Activated T-cell treated with anti-CD3 and anti-CD28 coated beads, Interleukin-2, amount 50 U/mL, for 48 hours (primary cell): ENCODE measurements at regions not wholly inside any gene's neighbourhood (a gene's known extent, or its start where the extent isn't known, plus 50 kb on each side); places are given as distances from the start of the nearest gene placed in this dataset.
"Not testable (repeated sequence)": the region's sequence is repeated elsewhere in the genome, so short reads cannot be mapped to it uniquely, and the experiment has no call there.

ENCODE experiments used
- DNase-seq, 2 experiments: peaks; one replicate each; pipeline ENCODE4 v3.0.0-alpha.2; 2020

DNA sequence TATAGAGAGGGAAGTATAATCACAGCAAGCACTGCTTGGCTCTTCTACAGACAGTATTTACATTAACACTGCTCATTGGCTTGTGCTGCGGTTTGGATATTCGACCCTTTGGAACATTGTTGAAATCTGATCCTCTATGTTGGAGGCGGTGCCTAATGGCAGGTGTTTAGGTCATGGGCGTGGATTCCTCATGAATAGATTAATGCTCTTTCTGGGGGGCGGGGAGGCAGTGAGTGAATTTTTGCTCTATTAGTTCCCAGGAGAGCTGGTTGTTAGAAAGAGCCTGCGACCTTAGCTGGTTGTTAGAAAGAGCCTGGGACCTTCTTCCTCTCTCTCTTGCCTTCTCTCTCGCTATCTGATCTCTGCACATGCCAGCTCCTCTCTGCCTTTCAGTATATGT lies 77.3 kb upstream of the SVIL start:
- DNase-seq: no peak

DNA sequence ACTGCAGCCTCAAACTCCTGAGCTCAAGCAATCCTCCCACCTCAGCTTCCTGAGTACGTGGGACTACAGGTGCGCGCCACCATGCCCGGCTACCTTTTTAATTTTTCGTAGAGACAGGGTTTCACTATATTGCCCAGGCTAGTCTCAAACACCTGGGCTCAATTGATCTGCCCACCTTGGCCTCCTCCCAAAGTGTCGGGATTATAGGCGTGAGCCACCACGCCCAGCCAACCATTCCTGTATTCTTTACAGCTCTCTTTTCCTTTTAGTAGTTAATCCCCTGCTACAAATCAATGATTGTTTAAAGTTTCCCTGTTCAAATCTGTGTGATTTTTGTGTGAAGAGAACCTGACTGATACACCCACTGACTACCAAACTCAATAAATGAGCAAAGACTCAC lies 75.4 kb upstream of the SVIL start:
- DNase-seq: no peak

DNA sequence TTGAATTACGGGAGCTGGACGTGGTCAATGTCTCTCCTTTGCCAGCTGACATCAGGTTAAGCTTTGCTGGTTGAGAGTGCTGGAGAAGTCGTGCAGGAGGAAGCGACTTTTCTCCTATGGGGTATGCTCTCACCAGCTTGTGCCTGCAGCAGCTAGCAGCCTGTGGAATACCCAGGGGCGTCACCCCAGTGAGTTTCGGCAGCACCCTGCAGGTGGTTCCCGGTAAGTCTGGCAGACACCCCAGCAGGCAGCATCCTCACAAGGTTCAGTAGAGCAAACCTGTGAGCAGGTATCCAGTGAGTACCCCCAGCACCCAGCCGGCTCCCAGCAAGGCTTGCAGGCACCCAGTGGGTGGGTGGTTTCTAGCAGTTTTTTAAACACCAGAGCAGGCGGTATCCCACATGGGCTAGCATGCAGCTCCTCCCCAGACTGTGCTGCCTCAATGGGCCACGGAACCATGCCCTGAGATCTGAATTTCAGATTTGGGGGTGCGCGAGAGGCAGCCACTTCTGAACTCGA lies 74.8 kb upstream of the SVIL start:
- no peak for DNase-seq

DNA sequence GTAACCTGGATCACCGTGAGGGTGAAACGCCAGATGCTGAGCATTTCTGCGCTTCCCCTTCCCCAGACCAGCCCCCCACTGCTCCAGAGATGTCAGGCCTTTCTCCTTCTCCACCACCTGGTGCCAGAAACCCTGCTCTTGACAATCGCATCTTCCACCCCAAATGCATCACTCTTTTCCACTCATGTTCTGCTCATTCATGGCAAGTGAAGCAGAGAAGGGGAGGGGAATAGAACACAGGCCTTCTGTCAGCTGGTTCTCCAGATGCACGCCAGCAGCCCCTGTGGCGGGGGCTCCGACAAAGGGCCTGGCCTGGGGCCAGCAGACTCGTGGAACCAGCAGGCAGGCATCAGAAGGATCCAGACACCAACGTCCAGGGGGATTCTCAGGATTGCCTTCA lies 68.5 kb upstream of the SVIL start:
- DNase-seq: no peak

DNA sequence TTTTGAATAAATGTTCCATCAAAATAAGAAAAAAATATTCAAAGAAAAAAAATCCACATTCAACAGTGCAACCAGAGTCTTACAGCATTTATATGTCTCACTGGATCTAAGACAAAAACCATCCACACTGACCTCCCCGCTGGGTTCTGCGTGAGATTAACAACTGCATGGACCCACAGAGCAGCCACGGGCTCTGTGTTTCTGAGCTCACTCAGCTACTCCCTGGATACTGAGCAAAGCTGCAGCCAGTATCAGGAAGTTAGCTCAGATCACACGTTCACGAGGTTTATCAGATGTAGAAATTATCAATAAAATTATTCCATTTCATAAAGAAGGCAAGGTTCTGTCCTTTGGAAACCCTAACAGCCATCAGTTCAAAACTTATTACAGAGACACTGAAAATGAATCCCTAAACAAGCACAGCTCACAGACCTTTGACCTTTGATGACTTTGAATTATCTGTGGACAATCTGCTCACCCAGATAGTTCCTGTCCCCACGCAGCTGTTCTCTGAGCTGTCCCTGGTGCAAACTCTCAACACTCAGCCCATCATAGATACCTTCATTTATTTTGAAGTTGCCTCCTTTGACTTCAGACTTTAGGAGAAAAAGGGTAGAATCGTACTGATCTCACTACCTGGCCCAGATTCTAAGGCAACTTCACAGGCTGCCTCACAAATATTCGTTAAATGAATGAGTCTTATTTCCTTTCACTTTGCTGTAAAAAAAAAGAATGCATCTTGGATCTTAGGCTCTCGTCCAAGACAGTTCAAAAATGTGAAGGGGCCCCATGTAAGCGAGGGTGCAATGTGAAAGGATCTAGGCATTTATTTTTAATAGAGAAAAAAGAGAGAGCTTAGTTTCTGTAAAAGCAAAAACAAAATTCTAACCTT lies 67.7 kb upstream of the SVIL start:
- no peak for DNase-seq

DNA sequence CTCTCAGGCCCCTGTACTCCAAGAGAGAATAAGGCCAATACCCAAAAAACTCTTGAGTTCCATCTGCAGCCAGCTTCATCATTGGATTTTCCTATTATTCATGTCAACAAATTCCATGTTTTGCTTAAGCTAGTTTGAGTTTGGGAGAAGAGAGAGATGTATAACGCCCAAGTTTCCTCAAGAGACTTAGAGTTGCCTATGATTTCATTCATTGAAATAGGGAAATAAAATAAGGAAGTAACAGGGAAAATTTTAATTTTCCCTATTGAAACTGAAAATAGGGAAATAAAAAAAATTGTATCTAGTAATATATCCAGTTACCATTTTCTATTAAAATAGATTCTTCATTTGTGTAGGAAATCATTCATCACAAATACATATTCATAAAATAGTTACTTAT lies 66.5 kb upstream of the SVIL start:
- no peak for DNase-seq

DNA sequence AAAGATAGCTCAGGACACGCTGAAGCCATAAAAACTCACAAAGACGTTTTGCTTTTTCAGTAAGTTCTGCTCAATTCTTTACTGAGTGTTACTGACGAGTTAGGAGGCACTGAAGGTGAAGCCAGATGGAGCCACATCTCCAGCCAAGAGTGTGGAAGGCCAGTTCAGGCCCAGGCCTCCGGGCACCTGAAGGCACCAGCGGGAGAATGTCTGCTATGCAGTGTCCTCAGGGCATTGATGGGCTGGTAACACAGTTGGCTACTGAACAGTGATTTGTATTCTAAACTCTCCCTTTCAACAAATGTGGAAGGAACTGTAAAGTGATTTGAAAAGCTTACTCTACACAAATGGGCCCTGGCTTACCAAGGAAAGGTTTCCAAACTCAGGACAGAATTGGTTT lies 64.8 kb upstream of the SVIL start:
- DNase-seq: no peak

DNA sequence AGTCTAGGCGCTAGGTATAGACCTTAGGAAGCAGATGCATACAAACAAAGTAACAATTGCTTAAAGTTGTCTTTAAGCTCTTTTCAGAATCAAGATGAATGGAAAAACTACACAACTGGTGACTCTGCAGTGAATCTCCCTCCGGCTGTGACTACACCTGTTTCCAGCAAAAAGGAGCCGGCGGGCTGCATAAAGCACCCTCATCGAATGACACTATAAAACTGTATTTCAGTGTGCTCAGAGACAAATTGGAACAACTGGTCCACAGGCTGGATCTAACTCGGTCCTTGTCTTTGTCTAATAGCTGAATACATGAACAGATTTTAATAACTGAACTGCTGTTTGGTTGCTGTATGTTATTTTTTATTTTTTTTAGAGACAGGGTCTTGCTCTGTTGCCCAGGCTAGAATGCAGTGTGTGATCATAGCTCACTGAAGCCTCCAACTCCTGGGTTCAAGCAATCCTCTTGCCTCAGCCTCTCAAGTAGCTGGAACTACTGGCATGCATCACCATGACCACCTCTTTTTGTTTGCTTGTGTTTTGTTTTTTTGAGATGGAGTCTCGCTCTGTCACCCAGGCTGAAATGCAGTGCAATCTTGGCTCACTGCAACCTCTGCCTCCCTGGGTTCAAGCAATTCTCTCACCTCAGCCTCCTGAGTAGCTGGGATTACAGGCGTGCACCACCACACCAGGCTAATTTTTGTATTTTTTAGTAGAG lies 64.2 kb upstream of the SVIL start:
- no peak for DNase-seq

DNA sequence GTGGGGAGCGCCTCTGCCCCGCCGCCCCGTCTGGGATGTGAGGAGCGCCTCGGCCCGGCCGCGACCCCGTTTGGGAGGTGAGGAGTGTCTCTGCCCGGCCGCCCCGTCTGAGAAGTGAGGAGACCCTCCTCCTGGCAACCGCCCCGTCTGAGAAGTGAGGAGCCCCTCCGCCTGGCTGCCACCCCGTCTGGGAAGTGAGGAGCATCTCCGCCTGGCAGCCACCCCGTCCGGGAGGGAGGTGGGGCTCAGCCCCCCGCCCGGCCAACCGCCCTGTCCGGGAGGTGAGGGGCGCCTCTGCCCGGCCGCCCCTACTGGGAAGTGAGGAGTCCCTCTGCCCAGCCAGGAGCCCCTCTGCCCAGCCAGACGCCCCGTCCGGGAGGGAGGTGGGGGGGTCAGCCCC lies 61.8 kb upstream of the SVIL start:
- DNase-seq: not testable (repeated sequence)

DNA sequence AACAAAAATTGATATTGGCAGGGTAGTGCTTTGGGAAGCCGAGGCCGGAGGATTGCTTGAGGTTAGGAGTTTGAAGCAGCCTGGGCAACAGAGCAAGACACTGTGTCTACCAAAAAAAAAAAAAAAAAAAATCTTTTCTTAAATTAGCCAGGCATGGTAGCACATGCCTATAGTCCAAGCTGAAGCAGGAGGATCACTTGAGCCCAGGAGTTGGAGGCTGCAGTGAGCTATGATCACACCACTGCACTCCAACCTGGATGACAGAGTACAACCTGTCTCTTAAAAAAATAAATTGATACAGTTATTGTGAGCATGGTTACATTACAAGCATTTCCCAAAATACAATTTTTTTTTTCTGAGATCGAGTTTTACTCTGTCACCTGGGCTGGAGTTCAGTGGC lies 59.4 kb upstream of the SVIL start:
- DNase-seq: no peak

DNA sequence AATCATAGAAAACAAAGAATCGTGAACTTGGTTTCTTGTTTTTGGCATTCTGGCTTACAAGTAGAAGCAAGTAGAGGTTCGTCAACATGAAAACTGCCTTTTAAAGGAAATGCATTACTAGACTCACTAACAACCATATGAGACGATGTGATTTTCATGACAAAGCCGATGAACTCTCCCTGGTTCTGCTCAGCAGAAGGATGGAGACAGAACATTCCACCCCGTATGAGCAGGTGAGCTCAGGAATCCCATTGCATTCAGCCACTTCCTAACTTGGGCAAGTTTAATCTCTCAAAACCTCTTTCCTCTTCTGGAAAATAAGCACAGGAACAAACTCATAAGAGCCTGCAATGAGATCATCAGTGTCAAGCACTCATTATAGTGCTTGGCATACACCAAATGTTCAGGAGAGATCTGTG lies 57.4 kb upstream of the SVIL start:
- no peak for DNase-seq

DNA sequence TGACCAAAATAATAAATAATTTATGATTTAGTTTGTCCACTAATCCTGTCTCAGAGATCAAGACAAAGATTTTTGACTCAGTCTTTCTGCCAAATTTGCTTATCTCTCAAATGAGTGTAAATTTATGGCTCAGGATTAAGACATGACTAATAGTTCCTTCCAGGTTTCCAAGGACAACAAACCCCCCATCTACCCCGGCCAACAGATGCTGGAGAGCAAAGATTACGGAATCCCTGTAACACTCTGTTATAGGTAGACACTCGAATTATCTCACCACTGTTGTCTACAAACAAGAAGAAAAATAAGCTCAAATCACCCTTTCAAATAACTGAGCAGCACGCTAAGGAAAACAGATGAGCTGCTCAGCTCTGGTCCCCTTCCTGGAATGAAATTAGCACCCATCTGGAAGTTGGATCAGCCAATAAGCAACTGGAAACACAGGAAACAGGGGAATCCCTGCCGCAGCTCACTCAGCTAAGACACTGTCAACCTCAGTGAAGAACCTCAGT lies 56.8 kb upstream of the SVIL start:
- no peak for DNase-seq

DNA sequence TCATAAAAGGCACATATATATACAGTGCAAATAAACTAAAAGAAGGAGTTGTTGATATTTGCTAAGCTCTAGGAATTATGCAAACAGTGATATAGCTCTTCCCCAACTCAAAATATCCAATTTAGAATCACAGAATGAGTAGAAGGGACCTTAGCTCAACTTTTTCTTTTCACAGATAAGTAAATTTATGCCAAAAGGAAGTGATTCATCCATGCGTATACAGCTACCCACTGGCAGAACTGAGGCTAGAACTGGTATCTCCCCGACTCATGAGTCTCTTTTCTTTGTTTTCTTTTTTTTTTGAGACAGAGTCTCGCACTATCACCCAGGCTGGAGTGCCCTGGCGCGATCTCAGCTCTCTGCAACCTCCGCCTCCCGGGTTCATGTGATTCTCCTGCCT lies 54.2 kb upstream of the SVIL start:
- peak in 1 of 2 experiments; percentile 24 for DNase-seq

DNA sequence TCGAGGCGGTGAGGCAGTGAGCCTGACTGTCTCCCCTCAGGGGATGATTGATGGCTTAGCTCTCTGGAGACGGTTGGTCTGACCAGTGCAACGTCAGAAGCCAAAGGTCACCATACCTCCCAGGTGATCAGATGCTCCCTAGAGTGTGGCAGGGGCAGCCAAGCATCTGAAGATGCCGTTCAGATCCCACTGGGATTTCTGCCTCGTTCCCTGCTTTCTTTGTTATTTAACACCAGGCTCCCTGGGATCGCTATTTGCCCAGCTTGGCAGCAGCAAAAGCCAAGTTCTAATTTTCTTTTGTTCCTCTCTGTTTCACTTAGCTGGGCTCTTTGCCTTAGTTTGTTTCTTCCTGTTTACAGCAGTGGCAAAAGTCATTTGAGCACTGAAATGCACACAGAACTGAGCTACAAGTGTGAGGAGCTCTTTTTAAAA lies 53.5 kb upstream of the SVIL start:
- no peak for DNase-seq

DNA sequence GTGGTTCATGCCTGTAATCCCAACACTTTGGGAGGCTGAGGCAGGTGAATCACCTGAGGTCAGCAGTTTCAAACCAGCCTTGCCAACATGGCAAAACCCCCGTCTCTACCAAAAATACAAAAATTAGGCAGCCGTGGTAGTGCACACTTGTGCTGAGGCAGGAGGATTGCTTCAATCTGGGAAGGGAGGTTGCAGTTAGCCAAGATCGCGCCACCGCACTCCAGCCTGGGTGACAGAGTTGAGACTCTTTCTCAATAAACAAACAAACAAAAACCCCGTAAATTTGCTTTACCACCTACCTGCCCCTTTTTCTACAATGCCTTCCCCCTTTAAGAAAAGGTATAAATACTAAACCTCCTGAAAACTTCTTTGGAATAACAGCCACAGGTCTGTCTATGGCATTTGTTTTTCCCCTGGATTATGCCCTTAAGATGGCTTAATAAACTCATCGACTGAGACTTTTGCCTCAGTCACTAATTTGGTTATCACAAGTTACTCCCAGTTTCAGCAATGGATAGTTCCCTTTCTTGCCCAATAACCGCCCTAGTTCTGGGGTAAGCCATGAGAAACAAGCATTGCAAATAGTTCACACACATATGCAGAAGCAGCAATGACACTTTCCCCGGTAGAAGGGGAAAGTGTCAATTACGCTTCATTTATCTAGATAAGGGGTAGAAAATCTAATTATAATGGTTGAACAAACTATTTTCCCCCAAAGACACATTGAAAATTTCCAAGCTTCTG lies 52.8 kb upstream of the SVIL start:
- DNase-seq: no peak

DNA sequence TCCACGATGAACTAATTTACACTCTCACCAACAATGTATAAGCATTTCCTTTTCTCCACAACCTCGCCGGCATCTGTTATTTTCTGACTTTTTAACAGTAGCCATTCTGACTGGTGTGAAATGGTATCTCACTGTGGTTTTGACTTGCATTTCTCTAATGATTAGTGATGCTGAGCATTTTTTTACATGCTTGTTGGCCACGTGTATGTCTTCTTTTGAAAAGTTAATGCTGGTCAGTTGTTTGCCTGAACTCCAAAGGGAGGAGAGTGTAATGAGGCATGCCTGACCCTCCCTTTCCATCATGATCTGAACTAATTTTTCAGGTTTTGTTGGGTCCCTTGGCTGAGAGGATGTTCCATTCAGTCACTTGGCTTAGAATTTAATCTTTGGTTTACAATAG lies 50.7 kb upstream of the SVIL start:
- DNase-seq: no peak
